ENCODE measurements at regions not wholly inside any gene's neighbourhood (a gene's known extent, or its start where the extent isn't known, plus 50 kb on each side); places are given as distances from the start of the nearest gene placed in this dataset.

- no peak overlapping the region for H3K27ac ChIP-seq (ENCODE audit: low read depth, low read length)
- no peak overlapping the region for H3K9ac ChIP-seq (ENCODE audit: extremely low read depth, low read length, poor library complexity, severe bottlenecking)
- no peak for TF ChIP-seq CTCF (conservative IDR thresholded peaks at IDR 0.05)
- no peaks in the 10 kb centered on the region for H3K9me3 ChIP-seq (ENCODE audit: control insufficient read depth, low read length)
- Mint-ChIP-seq H3K4me1 (no peaks in the 10 kb centered on the region), H3K9me3 (no peaks in the 10 kb centered on the region), H3K27me3 (ENCODE audit: insufficient read depth) (peaks cover 1% of the 10 kb centered on the region), H3K27ac (no peak overlapping the region), H3K4me3 (no peak overlapping the region), H3K36me3 (ENCODE audit: low read depth) (no peaks in the 10 kb centered on the region)
- no peak for DNase-seq
- H3K36me3 ChIP-seq (ENCODE audit: control insufficient read depth, insufficient read depth, low read length), result no peaks in the 10 kb centered on the region
- no peak overlapping the region for H3K4me3 ChIP-seq (ENCODE audit: low read length)
- WGBS, 2 experiments (ENCODE audit: insufficient coverage in 1 of 2, insufficient read length in 1 of 2), result 94% methylated on average over 1 of the region's 1 CpG; no CpG with 5 or more reads in 1 of the 2 experiments
- no peaks in the 10 kb centered on the region for H3K27me3 ChIP-seq (ENCODE audit: control insufficient read depth, insufficient read depth, low read length, poor library complexity, severe bottlenecking)
- H3K4me1 ChIP-seq (ENCODE audit: control insufficient read depth, insufficient read depth, low read length), result no peaks in the 10 kb centered on the region
Measured at GRCh38 chr2:7945026-7945425, 736.8 kb upstream of the ID2 start.

GRCh38 chr2:7950035-7950612 lies 731.7 kb upstream of the ID2 start:
- no peak for TF ChIP-seq CTCF (conservative IDR thresholded peaks at IDR 0.05)

GRCh38 chr2:7951001-7951400 lies 730.9 kb upstream of the ID2 start:
- no peak overlapping the region for H3K9ac ChIP-seq (ENCODE audit: extremely low read depth, low read length, poor library complexity, severe bottlenecking)
- no peaks in the 10 kb centered on the region for H3K27me3 ChIP-seq (ENCODE audit: control insufficient read depth, insufficient read depth, low read length, poor library complexity, severe bottlenecking)
- peaks cover 7% of the 10 kb centered on the region for H3K4me1 Mint-ChIP-seq
- H3K27me3 Mint-ChIP-seq (ENCODE audit: insufficient read depth), result peaks cover 5% of the 10 kb centered on the region
- H3K4me3 Mint-ChIP-seq, result no peak overlapping the region
- H3K9me3 Mint-ChIP-seq, result no peaks in the 10 kb centered on the region
- no peak overlapping the region for H3K27ac Mint-ChIP-seq
- 96 to 97% methylated on average over 4 to 5 of the region's 5 CpGs for WGBS, 2 experiments (ENCODE audit: insufficient coverage in 1 of 2, insufficient read length in 1 of 2)
- no peaks in the 10 kb centered on the region for H3K36me3 ChIP-seq (ENCODE audit: control insufficient read depth, insufficient read depth, low read length)
- H3K9me3 ChIP-seq (ENCODE audit: control insufficient read depth, low read length), result no peaks in the 10 kb centered on the region
- no peaks in the 10 kb centered on the region for H3K4me1 ChIP-seq (ENCODE audit: control insufficient read depth, insufficient read depth, low read length)
- TF ChIP-seq CTCF (conservative IDR thresholded peaks at IDR 0.05), result no peak
- H3K36me3 Mint-ChIP-seq (ENCODE audit: low read depth), result no peaks in the 10 kb centered on the region
- no peak for DNase-seq
- no peak overlapping the region for H3K4me3 ChIP-seq (ENCODE audit: low read length)
- no peak overlapping the region for H3K27ac ChIP-seq (ENCODE audit: low read depth, low read length)

More at GRCh38 chr2:7950035-7950612, 731.7 kb upstream of the ID2 start:
- no peaks in the 10 kb centered on the region for H3K36me3 Mint-ChIP-seq (ENCODE audit: low read depth)
- H3K9me3 ChIP-seq (ENCODE audit: control insufficient read depth, low read length), result no peaks in the 10 kb centered on the region
- no peak overlapping the region for H3K27ac ChIP-seq (ENCODE audit: low read depth, low read length)
- WGBS, 2 experiments (ENCODE audit: insufficient coverage in 1 of 2, insufficient read length in 1 of 2), result 96 to 97% methylated on average over 5 to 13 of the region's 13 CpGs
- H3K4me1 ChIP-seq (ENCODE audit: control insufficient read depth, insufficient read depth, low read length), result no peaks in the 10 kb centered on the region
- H3K4me3 Mint-ChIP-seq, result no peak overlapping the region
- no peaks in the 10 kb centered on the region for H3K4me1 Mint-ChIP-seq
- H3K36me3 ChIP-seq (ENCODE audit: control insufficient read depth, insufficient read depth, low read length), result no peaks in the 10 kb centered on the region
- H3K4me3 ChIP-seq (ENCODE audit: low read length), result no peak overlapping the region
- no peak for DNase-seq
- H3K9ac ChIP-seq (ENCODE audit: extremely low read depth, low read length, poor library complexity, severe bottlenecking), result no peak overlapping the region
- H3K9me3 Mint-ChIP-seq, result no peaks in the 10 kb centered on the region
- H3K27me3 Mint-ChIP-seq (ENCODE audit: insufficient read depth), result peaks cover 5% of the 10 kb centered on the region
- no peak overlapping the region for H3K27ac Mint-ChIP-seq
- H3K27me3 ChIP-seq (ENCODE audit: control insufficient read depth, insufficient read depth, low read length, poor library complexity, severe bottlenecking), result no peaks in the 10 kb centered on the region

All from endodermal cell (in vitro differentiated cells).